IPS-NIHi11 (cell line): ENCODE measurements at regions not wholly inside any gene's neighbourhood (a gene's known extent, or its start where the extent isn't known, plus 50 kb on each side); places are given as distances from the start of the nearest gene placed in this dataset.

Source experiments
- DNase-seq: peaks from one replicate; pipeline ENCODE4 v3.0.0; 2012; ENCODE audit warnings: mixed read lengths, low spot score

- DNase-seq: no peak
Measured at GRCh38 chr1:175894581-175894980, 151.2 kb upstream of the TNR start.

DNA sequence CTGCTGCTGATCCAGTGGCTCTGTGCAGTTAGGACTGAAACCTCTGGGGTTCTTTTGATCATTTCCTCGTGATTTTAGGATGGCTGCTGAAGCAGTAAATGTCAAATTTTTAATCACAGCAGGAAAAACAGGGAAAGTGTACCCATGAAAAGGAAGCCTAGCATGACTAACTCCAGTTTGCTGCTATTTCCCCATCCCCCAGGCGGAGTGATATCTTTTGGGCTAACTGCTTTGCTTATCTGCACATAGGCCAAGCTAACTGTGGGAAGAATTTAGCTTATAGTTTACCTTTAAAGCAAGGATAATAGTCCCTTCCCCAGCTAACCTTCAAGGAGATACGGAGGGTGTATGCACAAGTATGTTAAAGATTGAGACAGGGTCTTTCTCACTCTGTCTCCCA lies 149.8 kb upstream of the TNR start:
- DNase-seq: no peak

- DNase-seq: no peak
Measured at GRCh38 chr1:175892686-175893085, 149.3 kb upstream of the TNR start.

- DNase-seq: no peak
Measured at GRCh38 chr1:175891783-175892309, 148.5 kb upstream of the TNR start.

GRCh38 chr1:175890958-175891357 lies 147.6 kb upstream of the TNR start:
- DNase-seq: no peak

DNA sequence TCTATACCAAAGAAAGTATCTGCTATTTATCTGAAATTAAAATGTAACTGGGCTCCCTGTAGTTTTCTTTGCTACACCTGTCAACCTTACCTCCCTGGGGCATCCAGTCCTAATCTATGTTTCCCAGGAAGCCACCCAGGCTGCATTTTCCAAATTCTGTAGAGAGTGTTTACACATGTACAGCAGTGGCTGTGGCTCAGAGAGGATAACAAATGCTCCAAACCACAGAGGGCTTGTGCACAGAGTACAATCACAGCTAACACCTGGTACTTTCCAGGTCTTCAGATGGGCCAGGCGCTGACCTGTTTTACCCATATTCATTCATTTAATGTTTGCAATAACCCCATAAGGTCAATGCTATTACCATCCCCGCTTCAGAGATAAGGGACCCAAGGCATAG lies 146.5 kb upstream of the TNR start:
- DNase-seq: no peak

- DNase-seq: no peak
Measured at GRCh38 chr1:175888996-175889395, 145.6 kb upstream of the TNR start.

- DNase-seq: peak; percentile 94
Measured at GRCh38 chr1:175887981-175888428, 144.6 kb upstream of the TNR start.

DNA sequence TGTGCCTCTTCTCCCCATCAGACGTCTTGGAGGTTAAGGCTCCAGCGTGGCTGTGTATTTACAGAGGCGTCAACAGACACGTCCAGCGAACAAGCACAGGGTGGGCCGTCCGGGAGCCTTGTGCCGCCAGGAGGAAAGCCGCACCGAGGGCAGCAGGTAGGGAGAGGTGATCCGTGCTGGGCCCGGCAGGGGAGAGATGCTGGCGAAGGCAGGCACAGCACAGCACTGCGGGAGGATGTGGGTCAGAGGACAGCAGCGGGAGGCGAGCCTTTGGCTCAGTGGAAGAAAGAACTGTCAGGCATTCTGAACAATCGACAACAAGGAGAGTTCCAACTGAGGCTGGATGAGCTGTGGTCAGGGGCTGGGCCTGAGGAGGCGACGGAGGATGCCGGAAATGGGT lies 144.1 kb upstream of the TNR start:
- peak; percentile 58 for DNase-seq

DNA sequence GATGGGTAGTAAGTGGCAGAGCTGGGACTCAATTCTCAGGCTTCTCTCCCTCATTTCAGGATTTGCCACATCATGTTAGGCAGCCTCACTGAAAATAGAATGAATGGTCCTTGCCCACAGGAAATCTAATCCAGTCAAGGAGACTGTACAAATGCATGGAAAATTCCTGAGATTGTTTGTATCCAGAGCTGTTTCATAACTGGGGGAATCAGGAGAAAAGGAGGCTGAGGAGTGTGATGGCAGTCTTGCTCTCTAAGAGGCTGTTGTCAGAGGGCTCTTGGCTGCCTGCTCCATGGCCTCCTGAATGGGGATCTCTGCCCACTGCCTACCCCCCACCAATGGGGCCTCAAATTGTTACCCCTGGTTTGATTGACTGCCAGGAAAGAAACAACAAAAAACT lies 141.9 kb upstream of the TNR start:
- no peak for DNase-seq

GRCh38 chr1:175884369-175884768 lies 141.0 kb upstream of the TNR start:
- DNase-seq: no peak

DNA sequence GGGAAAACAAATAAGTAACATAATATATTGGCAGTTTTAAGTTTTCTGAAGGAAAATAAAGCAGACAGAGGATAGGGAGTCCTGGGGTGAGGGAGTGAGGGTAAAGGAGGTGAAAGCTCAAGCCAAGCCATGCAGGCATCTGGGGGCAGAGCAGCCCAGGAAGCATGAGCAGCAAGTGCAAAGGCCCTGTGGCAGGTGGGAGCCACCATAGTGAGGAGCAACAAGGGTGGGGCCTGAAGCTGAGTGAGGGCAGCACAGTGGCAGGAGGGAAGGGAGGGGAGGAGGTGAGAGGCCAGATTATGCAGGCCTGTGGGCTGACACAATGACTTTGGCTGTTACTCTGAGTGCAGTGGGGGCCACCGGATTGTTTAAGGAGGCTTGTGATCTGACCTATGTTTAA lies 138.8 kb upstream of the TNR start:
- no peak for DNase-seq

GRCh38 chr1:175881246-175881976 lies 138.0 kb upstream of the TNR start:
- no peak for DNase-seq

GRCh38 chr1:175878775-175879174 lies 135.4 kb upstream of the TNR start:
- DNase-seq: no peak

GRCh38 chr1:175877939-175878737 lies 134.7 kb upstream of the TNR start:
- DNase-seq: no peak

DNA sequence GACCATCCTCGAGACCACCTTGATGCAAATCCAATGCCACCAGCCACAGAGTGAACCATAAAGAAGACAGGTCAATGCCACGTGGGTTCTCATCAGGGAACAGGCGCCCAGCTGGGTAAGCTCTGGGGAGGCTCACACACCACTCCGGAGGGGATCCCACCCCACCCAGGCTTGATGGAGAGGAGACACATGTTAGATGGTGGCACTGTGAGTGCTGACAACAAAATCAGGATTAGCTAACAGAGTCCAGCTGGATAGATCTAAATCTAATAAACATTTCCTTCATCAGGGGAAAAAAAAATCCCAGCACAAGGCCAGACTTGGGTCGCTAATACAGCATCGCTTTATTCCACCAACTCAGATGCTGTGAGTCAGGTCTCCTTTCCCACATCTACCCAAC lies 132.2 kb upstream of the TNR start:
- no peak for DNase-seq

DNA sequence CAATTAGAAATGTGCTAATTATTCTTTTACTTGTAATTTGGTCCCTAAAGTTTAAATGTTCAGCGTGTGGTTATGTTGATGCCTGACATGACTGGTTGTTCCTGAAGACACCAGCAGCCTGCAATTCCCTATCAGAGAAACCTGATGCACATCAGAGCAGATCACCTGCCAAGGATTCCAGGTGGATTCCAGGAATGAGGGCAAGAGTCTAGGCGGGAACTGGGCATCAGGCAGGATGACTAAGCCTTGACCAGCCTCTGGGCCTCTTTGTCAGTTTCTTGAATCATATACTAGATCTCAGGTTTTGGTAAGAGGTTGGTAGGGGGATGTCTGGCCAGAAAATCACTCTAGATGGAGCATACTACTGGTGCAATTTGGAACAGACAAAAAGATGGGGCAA lies 130.7 kb upstream of the TNR start:
- no peak for DNase-seq

DNA sequence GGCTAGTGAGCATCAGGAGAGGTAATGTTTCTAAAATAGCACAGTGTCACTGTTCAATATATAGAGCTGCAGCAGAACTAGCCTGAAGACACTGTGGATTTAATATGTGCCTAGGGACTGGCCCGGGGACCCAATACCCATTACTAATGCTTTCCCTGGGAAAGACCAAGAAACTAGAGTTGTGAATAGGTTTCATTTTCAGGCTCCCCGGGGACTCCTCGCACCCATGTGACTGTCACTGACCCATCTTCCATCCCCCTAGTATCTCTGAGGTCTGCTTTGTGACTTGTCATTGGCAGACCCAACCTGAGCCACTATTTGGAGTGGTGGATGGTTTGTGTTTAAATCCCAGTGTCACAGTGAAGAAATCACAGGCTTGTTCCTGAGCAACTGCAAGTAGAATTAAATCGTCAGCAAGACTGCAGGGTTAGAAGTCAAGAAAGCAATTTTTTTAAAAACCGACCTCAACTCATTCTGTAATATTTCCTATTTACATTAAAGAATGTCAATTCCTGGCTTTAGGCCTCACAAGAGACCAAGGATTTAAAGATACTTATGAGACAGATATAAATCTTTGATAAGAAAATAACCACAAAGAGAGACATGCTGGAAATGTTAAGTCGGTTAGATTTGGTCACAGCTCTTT lies 130.0 kb upstream of the TNR start:
- no peak for DNase-seq

GRCh38 chr1:175872588-175872987 lies 129.2 kb upstream of the TNR start:
- DNase-seq: no peak

DNA sequence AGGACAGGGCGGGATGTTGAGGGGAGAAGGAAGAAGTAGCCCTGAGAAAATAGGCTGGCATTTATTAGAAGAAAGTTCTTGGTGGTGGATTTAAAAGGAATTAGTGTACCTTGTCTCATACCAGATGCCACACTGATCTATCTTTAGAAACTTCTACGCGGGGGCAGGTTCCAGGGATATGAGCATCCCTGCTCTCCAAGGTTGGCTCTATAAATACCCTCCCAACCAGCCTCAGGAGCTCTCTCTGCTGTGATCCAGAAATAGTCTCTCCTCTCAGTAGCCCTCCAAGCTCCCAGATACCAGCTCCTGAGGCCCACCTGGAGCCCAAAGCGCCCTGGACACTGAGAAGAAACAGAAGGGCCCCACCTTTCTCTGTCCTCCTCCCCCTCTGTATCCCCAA lies 128.3 kb upstream of the TNR start:
- no peak for DNase-seq

DNA sequence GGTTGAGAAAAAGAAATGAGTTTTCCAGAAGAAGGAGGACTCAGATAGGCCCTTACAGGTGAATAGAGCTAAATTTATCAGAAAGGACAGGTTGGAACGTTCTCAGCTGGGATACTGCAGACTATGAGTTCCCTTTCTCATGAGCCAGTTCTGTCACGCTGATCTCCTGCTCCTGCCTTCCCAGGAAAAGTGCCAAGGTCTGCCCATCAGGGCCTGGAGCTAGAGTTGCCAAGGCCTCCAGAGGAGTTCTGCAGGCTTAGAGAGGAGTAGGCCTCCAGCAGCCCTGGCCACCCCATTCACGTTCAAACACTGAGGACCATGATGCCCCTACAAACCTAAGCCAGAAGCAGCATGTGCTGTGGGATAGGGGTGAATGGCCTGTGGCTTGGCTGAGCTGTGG lies 126.8 kb upstream of the TNR start:
- DNase-seq: no peak

DNA sequence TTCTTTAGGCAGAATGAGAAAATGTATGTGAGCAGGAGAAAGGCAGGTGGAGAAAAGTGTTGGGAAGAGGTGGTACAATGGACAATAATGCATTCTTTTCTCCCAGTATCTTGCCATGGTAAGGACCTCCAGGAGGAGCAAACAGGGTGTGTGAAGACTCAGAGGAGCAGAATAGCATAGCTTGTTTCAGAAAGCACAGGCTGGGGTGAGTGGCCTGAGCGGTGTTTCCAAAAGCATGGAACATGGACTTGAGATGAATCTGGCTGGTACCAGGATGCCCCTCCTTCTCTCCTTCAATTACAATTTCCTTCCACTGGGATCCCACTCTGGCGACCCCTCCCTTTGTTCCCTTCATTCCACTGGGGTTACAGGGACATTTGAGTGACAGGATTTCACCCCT lies 123.4 kb upstream of the TNR start:
- DNase-seq: peak; percentile 27
